Choroid plexus epithelial cell (primary cell): ENCODE measurements at regions not wholly inside any gene's neighbourhood (a gene's known extent, or its start where the extent isn't known, plus 50 kb on each side); places are given as distances from the start of the nearest gene placed in this dataset.

ENCODE experiments used
- DNase-seq: peaks from one replicate; pipeline ENCODE4 v3.0.0-alpha.2; 2010; ENCODE audit warnings: low read depth
- H3K4me3 ChIP-seq: 2 replicates; pipeline ENCODE4 v1.5.1; 2011; ENCODE audit warnings: low read depth, mild to moderate bottlenecking, control low read depth, low read length, moderate library complexity
- TF ChIP-seq, protein P1 (sequence below): conservative IDR thresholded peaks from 2 replicates; pipeline ENCODE4 v1.5.1; 2011; ENCODE audit warnings: low read depth, mild to moderate bottlenecking, control low read depth, inconsistent platforms, low read length, moderate library complexity

GRCh38 chr6:11413728-11414127, 123.8 kb upstream of the TMEM170B start:
- no peak overlapping the region for H3K4me3 ChIP-seq
- peak; percentile 79 for DNase-seq
- TF ChIP-seq, protein P1, sequence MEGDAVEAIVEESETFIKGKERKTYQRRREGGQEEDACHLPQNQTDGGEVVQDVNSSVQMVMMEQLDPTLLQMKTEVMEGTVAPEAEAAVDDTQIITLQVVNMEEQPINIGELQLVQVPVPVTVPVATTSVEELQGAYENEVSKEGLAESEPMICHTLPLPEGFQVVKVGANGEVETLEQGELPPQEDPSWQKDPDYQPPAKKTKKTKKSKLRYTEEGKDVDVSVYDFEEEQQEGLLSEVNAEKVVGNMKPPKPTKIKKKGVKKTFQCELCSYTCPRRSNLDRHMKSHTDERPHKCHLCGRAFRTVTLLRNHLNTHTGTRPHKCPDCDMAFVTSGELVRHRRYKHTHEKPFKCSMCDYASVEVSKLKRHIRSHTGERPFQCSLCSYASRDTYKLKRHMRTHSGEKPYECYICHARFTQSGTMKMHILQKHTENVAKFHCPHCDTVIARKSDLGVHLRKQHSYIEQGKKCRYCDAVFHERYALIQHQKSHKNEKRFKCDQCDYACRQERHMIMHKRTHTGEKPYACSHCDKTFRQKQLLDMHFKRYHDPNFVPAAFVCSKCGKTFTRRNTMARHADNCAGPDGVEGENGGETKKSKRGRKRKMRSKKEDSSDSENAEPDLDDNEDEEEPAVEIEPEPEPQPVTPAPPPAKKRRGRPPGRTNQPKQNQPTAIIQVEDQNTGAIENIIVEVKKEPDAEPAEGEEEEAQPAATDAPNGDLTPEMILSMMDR = no peak

DNA sequence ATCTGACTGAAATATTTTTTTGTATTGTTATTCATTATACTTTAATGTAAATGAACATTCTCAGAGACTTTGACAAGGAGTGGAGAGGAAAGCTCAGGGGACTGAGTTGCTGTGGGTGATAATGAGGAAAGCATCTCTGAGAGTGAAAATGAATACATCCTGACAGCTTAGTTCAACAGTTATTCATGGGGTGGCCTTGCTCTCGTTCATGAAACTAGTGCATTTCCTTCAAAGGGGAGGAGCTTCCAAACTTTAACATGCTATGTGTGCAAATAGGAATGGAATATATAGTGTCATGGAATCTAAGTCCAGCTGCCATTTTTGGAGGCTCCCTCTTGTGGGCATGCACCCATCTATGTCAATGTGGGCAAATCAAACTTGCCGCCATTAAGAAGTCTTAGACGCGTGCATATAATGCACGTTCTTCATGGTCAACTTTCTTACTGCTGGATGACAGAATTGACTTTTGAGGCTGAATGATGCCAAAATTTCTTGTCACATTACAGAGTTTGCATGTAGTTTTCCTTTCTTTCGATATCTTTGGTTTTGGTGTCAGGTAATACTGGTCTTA, 124.3 kb upstream of the TMEM170B start:
- DNase-seq = no peak
- no peak overlapping the region for H3K4me3 ChIP-seq
- TF ChIP-seq, protein P1 = peak; percentile 21

- no peak overlapping the region for H3K4me3 ChIP-seq
- TF ChIP-seq, protein P1 = no peak
- no peak for DNase-seq
These were observed 124.9 kb upstream of the TMEM170B start for GRCh38 chr6:11412616-11413015.

- peak; percentile 72 for DNase-seq
- TF ChIP-seq, protein P1 = no peak
- no peak overlapping the region for H3K4me3 ChIP-seq
These were observed 125.5 kb upstream of the TMEM170B start for GRCh38 chr6:11412011-11412424.

DNA sequence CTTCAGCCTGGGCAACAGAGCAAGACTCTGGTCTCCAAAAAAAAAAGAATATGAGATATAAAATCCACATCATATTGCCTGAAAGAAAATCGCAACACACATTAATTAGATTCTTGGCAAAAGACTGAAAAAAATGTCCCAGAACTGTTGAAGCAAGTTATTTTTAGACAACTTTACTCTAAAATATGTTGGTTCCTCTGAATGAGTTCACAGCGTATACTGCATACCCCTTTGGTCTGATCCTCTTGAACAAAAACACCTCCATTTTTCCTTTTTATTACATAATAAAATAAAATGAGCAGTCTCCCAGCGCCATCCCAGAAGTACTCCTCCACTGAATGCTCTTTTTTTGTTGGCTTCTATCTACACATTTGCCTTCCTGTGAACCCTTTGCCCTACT, 126.0 kb upstream of the TMEM170B start:
- TF ChIP-seq, protein P1 = no peak
- H3K4me3 ChIP-seq = no peak overlapping the region
- peak; percentile 42 for DNase-seq

- TF ChIP-seq, protein P1 = no peak
- no peak for DNase-seq
- H3K4me3 ChIP-seq = no peak overlapping the region
These were observed 126.8 kb upstream of the TMEM170B start for GRCh38 chr6:11410539-11411307.

DNA sequence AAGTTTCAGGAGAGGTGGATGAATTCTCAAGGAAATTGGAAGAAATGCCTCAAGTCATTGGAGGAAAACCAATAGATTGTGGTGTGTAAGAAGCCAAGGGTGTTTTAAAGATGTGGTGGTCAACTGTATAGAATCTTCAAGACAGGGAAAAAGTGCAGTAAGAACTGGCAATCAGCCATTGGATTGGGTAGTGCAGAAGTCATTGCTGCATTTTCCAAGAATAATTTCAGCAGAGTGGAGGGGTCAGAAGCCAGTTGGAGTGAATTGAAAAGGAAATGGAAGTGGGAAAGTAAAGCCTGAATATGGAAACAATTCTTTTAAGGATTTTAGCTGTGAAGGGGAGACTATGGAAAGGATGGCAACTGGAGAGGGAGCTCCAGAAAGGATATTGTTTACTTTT, 128.2 kb upstream of the TMEM170B start:
- no peak overlapping the region for H3K4me3 ChIP-seq
- TF ChIP-seq, protein P1 = no peak
- no peak for DNase-seq
